DMS 273 (cell line): ENCODE measurements at regions not wholly inside any gene's neighbourhood (a gene's known extent, or its start where the extent isn't known, plus 50 kb on each side); places are given as distances from the start of the nearest gene placed in this dataset.

Source experiments
- DNase-seq: peaks from one replicate; lab custom pipeline; 2025; ENCODE audit not compliant: unreplicated experiment; lab: John Stamatoyannopoulos, UW

- no peak for DNase-seq
These were observed 59.5 kb upstream of the DYNAP start for GRCh38 chr18:54531402-54532065.

- no peak for DNase-seq
These were observed 58.8 kb upstream of the DYNAP start for GRCh38 chr18:54532222-54532621.

GRCh38 chr18:54532962-54533361 lies 58.1 kb upstream of the DYNAP start:
- no peak for DNase-seq
